Small intestine (tissue), 7 donors: ENCODE measurements at regions not wholly inside any gene's neighbourhood (a gene's known extent, or its start where the extent isn't known, plus 50 kb on each side); places are given as distances from the start of the nearest gene placed in this dataset.
A peak's percentile ranks its signal among the peaks of the same experiment; 100 is the strongest.

Source experiments
- DNase-seq, 2 donors: peaks; one replicate each; pipeline versions ENCODE4 v3.0.0 to v3.0.0-alpha.2; 2013
- FAIRE-seq: peaks from 2 replicates; lab custom pipeline; 2012; peaks lifted over from hg19 to GRCh38; lab: Jason Lieb, UNC
- H3K27ac ChIP-seq, 3 donors: one replicate each; pipeline ENCODE4 v1.5.1; 2013; ENCODE audit warnings: low read length in 2 of 3, mild to moderate bottlenecking in 2 of 3, control low read depth in 1 of 3, inconsistent platforms in 1 of 3, low read depth in 1 of 3, moderate library complexity in 1 of 3
- H3K27me3 ChIP-seq, 3 donors: one replicate each; pipeline ENCODE4 v1.6.1; 2013; ENCODE audit warnings: low read length in 3 of 3, inconsistent platforms in 1 of 3; ENCODE audit not compliant: control insufficient read depth in 3 of 3, insufficient read depth in 3 of 3
- H3K36me3 ChIP-seq, 3 donors: one replicate each; pipeline ENCODE4 v1.6.1; 2013; ENCODE audit warnings: low read length in 3 of 3, inconsistent platforms in 1 of 3, low read depth in 1 of 3, mild to moderate bottlenecking in 1 of 3, moderate library complexity in 1 of 3; ENCODE audit not compliant: control insufficient read depth in 3 of 3, insufficient read depth in 2 of 3
- H3K4me1 ChIP-seq, 3 donors: one replicate each; pipeline ENCODE4 v1.6.1; 2013; ENCODE audit warnings: low read length in 2 of 3, inconsistent platforms in 1 of 3, low read depth in 1 of 3, mild to moderate bottlenecking in 1 of 3, moderate library complexity in 1 of 3; ENCODE audit not compliant: control insufficient read depth in 3 of 3, insufficient read depth in 2 of 3
- H3K4me3 ChIP-seq, 3 donors: one replicate each; pipeline ENCODE4 v1.5.1; 2013; ENCODE audit warnings: low read length in 3 of 3, control low read depth in 1 of 3, inconsistent platforms in 1 of 3, low read depth in 1 of 3, mild to moderate bottlenecking in 1 of 3, moderate library complexity in 1 of 3
- H3K9me3 ChIP-seq, 2 donors: one replicate each; pipeline ENCODE4 v1.6.1; 2013; ENCODE audit warnings: low read depth in 1 of 2, low read length in 1 of 2; ENCODE audit not compliant: control insufficient read depth in 2 of 2, insufficient read depth in 1 of 2
- WGBS, 3 donors: extraction: QIAGEN DNeasy Blood & Tissue Kit; methylation state at CpG; one replicate each; pipeline ENCODE4 v1.1.7; 2013; 5-methylcytosine and 5-hydroxymethylcytosine counted together
- donor health status: healthy with polysubstance abuse.
- donor health status: control.
- donor health status: control.
- donor health status: Bipolar disorder and iron deficiency.
- donor health status: healthy.

DNA sequence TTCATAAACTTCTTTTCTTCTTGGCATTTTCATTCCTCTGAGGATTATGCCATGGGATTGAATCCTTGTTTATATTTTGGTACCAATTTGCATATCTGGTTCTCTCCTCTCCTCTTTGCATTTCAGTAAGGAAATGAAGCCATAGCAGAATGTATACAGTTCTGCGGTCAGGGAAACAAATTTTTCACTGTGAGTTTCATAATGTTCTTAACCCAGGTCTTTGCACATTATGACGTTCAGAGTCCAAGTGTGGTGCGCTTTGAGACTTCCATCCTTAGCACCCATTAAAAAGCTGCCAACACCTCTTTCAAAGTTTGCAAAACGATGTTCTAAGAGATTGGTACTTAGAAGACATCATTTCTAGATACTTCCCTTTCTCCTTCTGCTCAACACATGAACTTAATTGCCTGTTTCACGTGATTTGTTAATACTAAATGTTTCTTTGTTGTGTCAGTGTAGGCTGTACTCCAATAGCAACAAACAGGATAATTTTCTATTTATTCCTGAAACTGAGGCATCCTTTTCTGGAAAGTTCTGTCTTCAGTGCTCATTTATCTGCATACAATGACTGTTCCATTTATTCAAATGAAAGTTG lies 953.1 kb upstream of the NR2F2 start:
- WGBS, 3 donors = 65 to 69% (median 67%) methylated on average over 5 of the region's 5 CpGs
- H3K4me3 ChIP-seq = no peak overlapping the region
- FAIRE-seq = no peak
- no peaks in the 10 kb centered on the region for H3K4me1 ChIP-seq
- no peaks in the 10 kb centered on the region for H3K36me3 ChIP-seq
- no peaks in the 10 kb centered on the region for H3K9me3 ChIP-seq
- DNase-seq = no peak
- no peaks in the 10 kb centered on the region for H3K27me3 ChIP-seq
- no peak overlapping the region for H3K27ac ChIP-seq

- WGBS, 3 donors = 46 to 63% (median 60%) methylated on average over 8 of the region's 8 CpGs
- H3K4me3 ChIP-seq = no peak overlapping the region
- H3K4me1 ChIP-seq = no peaks in the 10 kb centered on the region
- no peak for DNase-seq
- no peaks in the 10 kb centered on the region for H3K36me3 ChIP-seq
- H3K9me3 ChIP-seq = no peaks in the 10 kb centered on the region
- FAIRE-seq = no peak
- no peak overlapping the region for H3K27ac ChIP-seq
- H3K27me3 ChIP-seq = no peaks in the 10 kb centered on the region
Measured at GRCh38 chr15:95394186-95395067, 936.1 kb upstream of the NR2F2 start.

- H3K27ac ChIP-seq = no peak overlapping the region
- H3K4me1 ChIP-seq = no peaks in the 10 kb centered on the region
- no peak for DNase-seq
- no peaks in the 10 kb centered on the region for H3K9me3 ChIP-seq
- no peak for FAIRE-seq
- WGBS, 3 donors = 27 to 61% (median 42%) methylated on average over 1 of the region's 1 CpG
- no peaks in the 10 kb centered on the region for H3K27me3 ChIP-seq
- no peak overlapping the region for H3K4me3 ChIP-seq
- H3K36me3 ChIP-seq = no peaks in the 10 kb centered on the region
Measured at GRCh38 chr15:95400428-95400827, 930.1 kb upstream of the NR2F2 start.

GRCh38 chr15:95401587-95401986 lies 928.9 kb upstream of the NR2F2 start:
- H3K9me3 ChIP-seq = no peaks in the 10 kb centered on the region
- H3K4me1 ChIP-seq = no peaks in the 10 kb centered on the region
- no peak overlapping the region for H3K27ac ChIP-seq
- WGBS, 3 donors = 60 to 74% (median 70%) methylated on average over 1 of the region's 1 CpG
- H3K27me3 ChIP-seq = no peaks in the 10 kb centered on the region
- FAIRE-seq (no peak), DNase-seq (no peak)
- no peak overlapping the region for H3K4me3 ChIP-seq
- H3K36me3 ChIP-seq = no peaks in the 10 kb centered on the region

GRCh38 chr15:95405447-95405846 lies 925.1 kb upstream of the NR2F2 start:
- Histone ChIP-seq H3K4me3 (no peak overlapping the region), H3K9me3 (no peaks in the 10 kb centered on the region), H3K27ac (no peak overlapping the region), H3K4me1 (no peaks in the 10 kb centered on the region), H3K27me3 (no peaks in the 10 kb centered on the region), H3K36me3 (no peaks in the 10 kb centered on the region)
- FAIRE-seq = no peak
- DNase-seq = no peak
- 73 to 86% (median 82%) methylated on average over 3 of the region's 3 CpGs for WGBS, 3 donors

- no peak overlapping the region for H3K27ac ChIP-seq
- DNase-seq (no peak), FAIRE-seq (peak; percentile 81)
- no peaks in the 10 kb centered on the region for H3K36me3 ChIP-seq
- H3K4me3 ChIP-seq = no peak overlapping the region
- H3K4me1 ChIP-seq = no peaks in the 10 kb centered on the region
- H3K27me3 ChIP-seq = no peaks in the 10 kb centered on the region
- no peaks in the 10 kb centered on the region for H3K9me3 ChIP-seq
Measured at GRCh38 chr15:95407534-95407933, 923.0 kb upstream of the NR2F2 start.

- Histone ChIP-seq H3K9me3 (no peaks in the 10 kb centered on the region), H3K4me1 (no peaks in the 10 kb centered on the region), H3K27ac (no peak overlapping the region), H3K4me3 (no peak overlapping the region), H3K27me3 (no peaks in the 10 kb centered on the region), H3K36me3 (no peaks in the 10 kb centered on the region)
- WGBS, 3 donors = 21 to 30% (median 22%) methylated on average over 2 of the region's 2 CpGs
- FAIRE-seq = no peak
- DNase-seq = no peak
Measured at GRCh38 chr15:95409211-95409610, 921.3 kb upstream of the NR2F2 start.

DNA sequence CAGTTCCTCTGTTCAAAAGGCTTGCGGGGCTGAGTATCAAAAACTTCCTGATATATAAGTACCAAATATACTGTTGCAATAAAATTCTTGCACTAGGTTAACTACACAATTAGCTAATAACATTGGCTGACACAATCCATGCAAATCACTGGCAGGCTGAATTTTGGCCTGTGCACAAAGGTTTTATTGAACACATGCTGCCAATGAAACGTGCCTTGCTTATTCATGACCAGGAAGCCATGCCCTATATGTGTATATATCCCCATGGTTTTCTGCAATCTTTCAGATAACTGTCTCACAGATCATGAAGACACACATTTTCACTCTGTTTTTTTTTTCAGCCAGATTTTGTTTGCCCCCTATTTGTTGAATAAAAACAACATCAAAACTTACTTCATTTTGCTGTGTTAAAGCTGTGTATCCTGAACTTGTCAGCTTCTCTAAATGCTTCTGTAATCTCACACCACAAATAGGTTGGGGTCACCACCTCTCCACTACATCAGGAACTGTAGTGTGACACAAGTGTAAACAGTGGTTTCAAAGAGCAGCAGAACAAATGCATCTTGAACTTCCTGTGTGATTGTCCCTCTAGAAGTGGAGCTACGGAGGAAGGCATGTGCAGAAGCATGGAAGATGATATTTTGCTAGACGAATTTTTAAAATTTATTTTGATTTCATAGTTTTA lies 920.7 kb upstream of the NR2F2 start:
- DNase-seq = no peak
- Histone ChIP-seq H3K36me3 (no peaks in the 10 kb centered on the region), H3K4me1 (no peaks in the 10 kb centered on the region), H3K4me3 (no peak overlapping the region), H3K27me3 (no peaks in the 10 kb centered on the region), H3K9me3 (no peaks in the 10 kb centered on the region), H3K27ac (no peak overlapping the region)
- no peak for FAIRE-seq
- WGBS, 3 donors = 42 to 51% (median 45%) methylated on average over 4 of the region's 4 CpGs
